Stimulated activated CD4-positive, alpha-beta T cell treated with anti-CD3 and anti-CD28 coated beads, Interleukin-1b, Interleukin-23, amount 100 ng/mL, for 24 hours (primary cell): ENCODE measurements at regions not wholly inside any gene's neighbourhood (a gene's known extent, or its start where the extent isn't known, plus 50 kb on each side); places are given as distances from the start of the nearest gene placed in this dataset.

Experiments
- DNase-seq, 4 experiments: peaks; one replicate each; pipeline ENCODE4 v3.0.0-alpha.2; 2020; ENCODE audit warnings: low read depth in 4 of 4, low spot score in 1 of 4

- no peak for DNase-seq
Measured at GRCh38 chr2:42863320-42863719, 70.9 kb upstream of the HAAO start.

- no peak for DNase-seq
Measured at GRCh38 chr2:42862669-42863185, 70.3 kb upstream of the HAAO start.

- DNase-seq = no peak
Measured at GRCh38 chr2:42861321-42861720, 68.9 kb upstream of the HAAO start.

GRCh38 chr2:42860319-42861094 lies 68.1 kb upstream of the HAAO start:
- DNase-seq = no peak

GRCh38 chr2:42859791-42860190 lies 67.4 kb upstream of the HAAO start:
- no peak for DNase-seq

- peak; percentile 31 to 67 (median 52) for DNase-seq
Measured at GRCh38 chr2:42859006-42859552, 66.7 kb upstream of the HAAO start.

GRCh38 chr2:42858140-42859005 lies 66.0 kb upstream of the HAAO start:
- no peak for DNase-seq

- no peak for DNase-seq
Measured at GRCh38 chr2:42856891-42857632, 64.7 kb upstream of the HAAO start.

GRCh38 chr2:42856106-42856860 lies 63.9 kb upstream of the HAAO start:
- no peak for DNase-seq

GRCh38 chr2:42855221-42855970 lies 63.0 kb upstream of the HAAO start:
- DNase-seq = no peak

GRCh38 chr2:42854207-42854818 lies 61.9 kb upstream of the HAAO start:
- no peak for DNase-seq

- no peak for DNase-seq
Measured at GRCh38 chr2:42853549-42854206, 61.3 kb upstream of the HAAO start.

- no peak for DNase-seq
Measured at GRCh38 chr2:42852798-42853197, 60.4 kb upstream of the HAAO start.

GRCh38 chr2:42851740-42852250 lies 59.4 kb upstream of the HAAO start:
- no peak for DNase-seq

GRCh38 chr2:42851186-42851585 lies 58.8 kb upstream of the HAAO start:
- no peak for DNase-seq

GRCh38 chr2:42850016-42850805 lies 57.8 kb upstream of the HAAO start:
- DNase-seq = no peak

- DNase-seq = no peak
Measured at GRCh38 chr2:42849311-42849710, 56.9 kb upstream of the HAAO start.
